Common myeloid progenitor, CD34-positive (primary cell): ENCODE measurements at regions not wholly inside any gene's neighbourhood (a gene's known extent, or its start where the extent isn't known, plus 50 kb on each side); places are given as distances from the start of the nearest gene placed in this dataset.
A peak's percentile ranks its signal among the peaks of the same experiment; 100 is the strongest.

Experiments
- CTCF ChIA-PET: fragments of 350-600 bp; sonication (Branson Sonifier 250); formaldehyde crosslinking; loops from one replicate; lab custom pipeline; 2021; ENCODE audit warnings: antibody characterized with exemption; lab: Charles Lee
- POLR2A ChIA-PET: fragments of 350-600 bp; sonication (Branson Sonifier 250); formaldehyde crosslinking; loops from one replicate; lab custom pipeline; 2021; ENCODE audit warnings: antibody characterized with exemption; lab: Charles Lee
- DNase-seq, 3 donors: peaks; one replicate each; pipeline versions ENCODE4 v3.0.0 to v3.0.0-alpha.2; 2013
- H3K27ac ChIP-seq, 2 experiments: 1 replicate in 1 of 2; 2 replicates in 1 of 2; pipeline ENCODE4 v1.7.0; 2013; ENCODE audit warnings: inconsistent platforms in 2 of 2, low read length in 2 of 2, mild to moderate bottlenecking in 2 of 2, low read depth in 1 of 2, moderate library complexity in 1 of 2; ENCODE audit not compliant: severe bottlenecking in 2 of 2, insufficient read depth in 1 of 2, poor library complexity in 1 of 2
- H3K27me3 ChIP-seq, 5 experiments: replicated peaks in 2 of 5; 1 replicate in 3 of 5; 2 replicates in 2 of 5; pipeline versions ENCODE4 v1.6.1 to v1.7.0; 2013; ENCODE audit warnings: low read length in 4 of 5, mild to moderate bottlenecking in 2 of 5, moderate library complexity in 2 of 5, inconsistent platforms in 1 of 5; ENCODE audit not compliant: insufficient read depth in 5 of 5, control insufficient read depth in 4 of 5
- H3K36me3 ChIP-seq, 4 experiments: 1 replicate in 2 of 4; 2 replicates in 2 of 4; pipeline versions ENCODE4 v1.6.1 to v1.7.0; 2013; ENCODE audit warnings: low read length in 3 of 4, control low read depth in 1 of 4, mild to moderate bottlenecking in 1 of 4; ENCODE audit not compliant: control insufficient read depth in 4 of 4, insufficient read depth in 4 of 4
- H3K4me1 ChIP-seq, 4 experiments: 1 replicate in 3 of 4; 2 replicates in 1 of 4; pipeline versions ENCODE4 v1.6.1 to v1.7.1; 2013; ENCODE audit warnings: low read length in 3 of 4, mild to moderate bottlenecking in 3 of 4, control low read depth in 1 of 4, inconsistent platforms in 1 of 4, moderate library complexity in 1 of 4; ENCODE audit not compliant: control insufficient read depth in 4 of 4, insufficient read depth in 4 of 4; ENCODE audit errors: control extremely low read depth in 1 of 4
- H3K4me3 ChIP-seq, 7 experiments: 1 replicate in 4 of 7; 2 replicates in 3 of 7; pipeline versions ENCODE4 v1.5.1 to v1.7.0; 2013; ENCODE audit warnings: mild to moderate bottlenecking in 7 of 7, low read length in 6 of 7, moderate library complexity in 6 of 7, inconsistent platforms in 2 of 7, low read depth in 2 of 7, control low read depth in 1 of 7; ENCODE audit not compliant: insufficient read depth in 4 of 7, control insufficient read depth in 1 of 7; ENCODE audit errors: extremely low read depth in 1 of 7
- H3K9me3 ChIP-seq, 5 experiments: 1 replicate in 4 of 5; 2 replicates in 1 of 5; pipeline versions ENCODE4 v1.6.1 to v1.7.1; 2013; ENCODE audit warnings: low read length in 4 of 5, mild to moderate bottlenecking in 2 of 5, inconsistent platforms in 1 of 5, low read depth in 1 of 5, moderate library complexity in 1 of 5; ENCODE audit not compliant: control insufficient read depth in 4 of 5, insufficient read depth in 2 of 5; ENCODE audit errors: control extremely low read depth in 1 of 5
- WGBS: methylation state at CpG from one replicate; pipeline ENCODE4 v1.1.5; 2013; ENCODE audit not compliant: insufficient coverage; 5-methylcytosine and 5-hydroxymethylcytosine counted together

GRCh38 chr3:103033841-103034240 is 599.0 kb downstream of the ZPLD1 start:
- Histone ChIP-seq H3K4me1 (no peaks in the 10 kb centered on the region), H3K27ac (no peak overlapping the region), H3K9me3 (no peaks in the 10 kb centered on the region), H3K4me3 (no peak overlapping the region), H3K36me3 (no peaks in the 10 kb centered on the region), H3K27me3 (no peaks in the 10 kb centered on the region)
- ChIA-PET CTCF (no interaction called here), POLR2A (no interaction called here)
- no peak for DNase-seq
- WGBS = no CpG with 5 or more reads among the region's 2 CpGs

GRCh38 chr3:103047640-103048039 is 612.8 kb downstream of the ZPLD1 start:
- no peak for DNase-seq
- Histone ChIP-seq H3K4me1 (peaks cover 0 to 21% (median 5%) of the 10 kb centered on the region in 4 experiments), H3K27me3 (no peaks in the 10 kb centered on the region), H3K4me3 (no peak overlapping the region), H3K27ac (no peak overlapping the region), H3K36me3 (no peaks in the 10 kb centered on the region), H3K9me3 (no peaks in the 10 kb centered on the region)
- CTCF ChIA-PET = interaction anchor here (1.3 kb wide), 1 partner anchor 17 kb away, joined by 3 read pairs; no protein-coding TSS in a partner anchor
- POLR2A ChIA-PET = no interaction called here
- WGBS = no CpG with 5 or more reads among the region's 2 CpGs

- Histone ChIP-seq H3K4me3 (no peak overlapping the region), H3K27ac (no peak overlapping the region), H3K27me3 (no peaks in the 10 kb centered on the region), H3K36me3 (no peaks in the 10 kb centered on the region), H3K9me3 (no peaks in the 10 kb centered on the region), H3K4me1 (peaks cover 0 to 22% (median 5%) of the 10 kb centered on the region in 4 experiments)
- ChIA-PET CTCF (interaction anchor here (1.3 kb wide), 1 partner anchor 17 kb away, joined by 3 read pairs; no protein-coding TSS in a partner anchor), POLR2A (no interaction called here)
- peak; percentile 16 to 83 (median 77) for DNase-seq
- WGBS = 0% methylated on average over 1 of the region's 5 CpGs
Observed at GRCh38 chr3:103048068-103048722, 613.4 kb downstream of the ZPLD1 start.

GRCh38 chr3:103052236-103052830 is 617.5 kb downstream of the ZPLD1 start:
- no peaks in the 10 kb centered on the region for H3K36me3 ChIP-seq
- H3K27ac ChIP-seq = no peak overlapping the region
- H3K27me3 ChIP-seq = no peaks in the 10 kb centered on the region
- H3K4me3 ChIP-seq = no peak overlapping the region
- H3K9me3 ChIP-seq = no peaks in the 10 kb centered on the region
- DNase-seq = peak in 2 of 3 donors; percentile 10 to 21
- H3K4me1 ChIP-seq = peaks cover 0 to 18% (median 5%) of the 10 kb centered on the region in 4 experiments
- no CpG with 5 or more reads among the region's 1 CpG for WGBS
- ChIA-PET POLR2A (no interaction called here), CTCF (no interaction called here)

GRCh38 chr3:103055021-103055520 is 620.3 kb downstream of the ZPLD1 start:
- POLR2A ChIA-PET = interaction anchor here (0.6 to 0.7 kb wide), 2 partner anchors 16 to 242 kb away, joined by 3 to 4 read pairs; no protein-coding TSS in a partner anchor
- Histone ChIP-seq H3K9me3 (no peaks in the 10 kb centered on the region), H3K36me3 (no peaks in the 10 kb centered on the region), H3K27me3 (no peaks in the 10 kb centered on the region), H3K27ac (no peak overlapping the region), H3K4me1 (peaks cover 0 to 3% (median 0%) of the 10 kb centered on the region in 4 experiments), H3K4me3 (no peak overlapping the region)
- no peak for DNase-seq
- CTCF ChIA-PET = no interaction called here
- WGBS = 40% methylated on average over 2 of the region's 2 CpGs

GRCh38 chr3:103056542-103056941 is 621.7 kb downstream of the ZPLD1 start:
- POLR2A ChIA-PET = no interaction called here
- WGBS = 71% methylated on average over 1 of the region's 3 CpGs
- Histone ChIP-seq H3K9me3 (no peaks in the 10 kb centered on the region), H3K36me3 (no peaks in the 10 kb centered on the region), H3K4me3 (no peak overlapping the region), H3K4me1 (peaks cover 0 to 3% (median 0%) of the 10 kb centered on the region in 4 experiments), H3K27me3 (no peaks in the 10 kb centered on the region), H3K27ac (no peak overlapping the region)
- CTCF ChIA-PET = no interaction called here
- peak in 2 of 3 donors; percentile 3 to 6 for DNase-seq

- WGBS = 95% methylated on average over 6 of the region's 6 CpGs
- CTCF ChIA-PET = no interaction called here
- no peak overlapping the region for H3K4me3 ChIP-seq
- POLR2A ChIA-PET = no interaction called here
- no peaks in the 10 kb centered on the region for H3K36me3 ChIP-seq
- peaks cover 0 to 3% (median 0%) of the 10 kb centered on the region in 4 experiments for H3K4me1 ChIP-seq
- H3K27ac ChIP-seq = no peak overlapping the region
- H3K9me3 ChIP-seq = no peaks in the 10 kb centered on the region
- no peak for DNase-seq
- no peaks in the 10 kb centered on the region for H3K27me3 ChIP-seq
Observed at GRCh38 chr3:103057003-103057402, 622.2 kb downstream of the ZPLD1 start.
